LNCAP (cell line): ENCODE measurements at regions not wholly inside any gene's neighbourhood (a gene's known extent, or its start where the extent isn't known, plus 50 kb on each side); places are given as distances from the start of the nearest gene placed in this dataset.

ENCODE experiments used
- CTCF ChIP-seq: fragments of 450-650 bp; IDR thresholded peaks from 2 replicates; pipeline ENCODE4 v1.5.1; 2017; ENCODE audit warnings: mild to moderate bottlenecking

GRCh38 chr2:107091163-107091864 lies 205.3 kb upstream of the ST6GAL2 start:
- TF ChIP-seq CTCF: no peak

GRCh38 chr2:107093426-107093957 lies 207.5 kb upstream of the ST6GAL2 start:
- no peak for TF ChIP-seq CTCF

GRCh38 chr2:107094450-107094986 lies 208.6 kb upstream of the ST6GAL2 start:
- TF ChIP-seq CTCF: no peak

GRCh38 chr2:107102176-107102575 lies 216.2 kb upstream of the ST6GAL2 start:
- no peak for TF ChIP-seq CTCF

GRCh38 chr2:107107351-107107750 lies 221.4 kb upstream of the ST6GAL2 start:
- no peak for TF ChIP-seq CTCF

- TF ChIP-seq CTCF: no peak
These were observed 222.6 kb upstream of the ST6GAL2 start for GRCh38 chr2:107108556-107108955.

- TF ChIP-seq CTCF: no peak
These were observed 225.7 kb upstream of the ST6GAL2 start for GRCh38 chr2:107111623-107112022.
